HG03378 (cell line): ENCODE measurements at regions not wholly inside any gene's neighbourhood (a gene's known extent, or its start where the extent isn't known, plus 50 kb on each side); places are given as distances from the start of the nearest gene placed in this dataset.

ENCODE experiments used
- ATAC-seq: cut with Tn5 transposase; IDR thresholded peaks from one replicate; pipeline ENCODE4 v1.9.1; 2021; ENCODE audit warnings: mild to moderate bottlenecking, moderate library complexity; ENCODE audit not compliant: unreplicated experiment

- ATAC-seq, result no peak
Observed at GRCh38 chr7:126378642-126379041, 874.1 kb downstream of the GRM8 start.

- peak; percentile 84 for ATAC-seq
Observed at GRCh38 chr7:126370038-126370668, 882.6 kb downstream of the GRM8 start.

- no peak for ATAC-seq
Observed at GRCh38 chr7:126362746-126363145, 890.0 kb downstream of the GRM8 start.

- no peak for ATAC-seq
Observed at GRCh38 chr7:126361183-126361582, 891.6 kb downstream of the GRM8 start.

- ATAC-seq, result no peak
Observed at GRCh38 chr7:126339813-126340212, 912.9 kb downstream of the GRM8 start.

GRCh38 chr7:126305671-126306070 lies 947.1 kb downstream of the GRM8 start:
- ATAC-seq, result no peak

GRCh38 chr7:126303926-126304325 lies 948.8 kb downstream of the GRM8 start:
- ATAC-seq, result no peak

- ATAC-seq, result no peak
Observed at GRCh38 chr7:126302639-126303038, 950.1 kb downstream of the GRM8 start.

GRCh38 chr7:126286317-126286716 lies 966.4 kb downstream of the GRM8 start:
- no peak for ATAC-seq

- no peak for ATAC-seq
Observed at GRCh38 chr7:126236261-126236660, 1016.5 kb downstream of the GRM8 start.

- no peak for ATAC-seq
Observed at GRCh38 chr7:126228356-126229061, 1024.2 kb downstream of the GRM8 start.

- no peak for ATAC-seq
Observed at GRCh38 chr7:126227643-126228042, 1025.1 kb downstream of the GRM8 start.

GRCh38 chr7:126227055-126227454 lies 1025.7 kb downstream of the GRM8 start:
- ATAC-seq, result no peak

GRCh38 chr7:126223729-126224128 lies 1029.0 kb downstream of the GRM8 start:
- no peak for ATAC-seq

GRCh38 chr7:126222782-126223181 lies 1030.0 kb downstream of the GRM8 start:
- no peak for ATAC-seq

- no peak for ATAC-seq
Observed at GRCh38 chr7:126215785-126216184, 1037.0 kb downstream of the GRM8 start.

- no peak for ATAC-seq
Observed at GRCh38 chr7:126213876-126214275, 1038.9 kb downstream of the GRM8 start.

- no peak for ATAC-seq
Observed at GRCh38 chr7:126211875-126212274, 1040.9 kb downstream of the GRM8 start.

- ATAC-seq, result peak; percentile 58
Observed at GRCh38 chr7:126210707-126211106, 1042.0 kb downstream of the GRM8 start.

GRCh38 chr7:126203185-126203584 lies 1049.6 kb downstream of the GRM8 start:
- ATAC-seq, result no peak

- ATAC-seq, result peak; percentile 58
Observed at GRCh38 chr7:126202177-126202576, 1050.6 kb downstream of the GRM8 start.

- no peak for ATAC-seq
Observed at GRCh38 chr7:126185959-126186580, 1066.7 kb downstream of the GRM8 start.
